GM20431 (cell line): ENCODE measurements at regions not wholly inside any gene's neighbourhood (a gene's known extent, or its start where the extent isn't known, plus 50 kb on each side); places are given as distances from the start of the nearest gene placed in this dataset.
"Not testable (repeated sequence)": the region's sequence is repeated elsewhere in the genome, so short reads cannot be mapped to it uniquely, and the experiment has no call there.

Source experiments
- in situ Hi-C: fragments of 300-500 bp; cut with MseI, MboI; formaldehyde crosslinking; loops from one replicate; pipeline ENCODE4 v1.15.0; 2020; ENCODE audit warnings: low sequenced_read_pairs; ENCODE audit not compliant: unreplicated experiment

DNA sequence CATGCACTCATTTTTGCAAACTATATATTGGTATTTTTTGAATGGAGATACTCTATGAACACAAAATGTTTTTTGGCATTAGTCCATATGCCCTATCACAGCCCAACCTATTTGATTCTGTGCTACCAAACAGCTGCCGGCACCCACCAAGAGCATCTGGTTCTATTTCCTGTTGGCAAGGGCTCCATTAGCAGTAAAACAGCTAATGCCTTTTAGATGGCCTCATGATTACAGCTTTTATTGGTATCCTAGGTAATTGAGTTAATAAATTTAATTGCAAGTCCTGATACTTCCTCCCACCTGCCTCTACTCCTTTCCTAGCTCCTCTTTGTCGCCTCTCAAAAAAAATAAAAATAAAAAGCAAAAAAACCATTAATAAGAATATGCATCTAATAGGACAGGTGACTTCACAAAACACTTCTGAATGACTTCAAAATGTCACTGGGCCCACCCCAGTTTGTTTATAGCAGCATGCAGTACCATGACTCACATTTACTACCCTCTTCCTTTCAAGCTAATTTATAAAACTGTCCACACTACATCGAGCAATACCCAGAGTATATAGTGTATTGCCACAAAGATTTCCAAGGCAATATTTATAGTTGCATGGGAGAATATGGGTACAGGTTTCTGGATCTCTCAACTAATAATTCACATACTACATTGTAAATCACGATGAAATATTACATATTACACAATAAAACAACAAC lies 620.4 kb downstream of the SLCO4C1 start:
- in situ Hi-C loops, result no loop called here

GRCh38 chr5:101673120-101673519 lies 623.0 kb downstream of the SLCO4C1 start:
- in situ Hi-C loops, result no loop called here

- in situ Hi-C loops, result no loop called here
Measured at GRCh38 chr5:101664071-101664791, 631.9 kb downstream of the SLCO4C1 start.

DNA sequence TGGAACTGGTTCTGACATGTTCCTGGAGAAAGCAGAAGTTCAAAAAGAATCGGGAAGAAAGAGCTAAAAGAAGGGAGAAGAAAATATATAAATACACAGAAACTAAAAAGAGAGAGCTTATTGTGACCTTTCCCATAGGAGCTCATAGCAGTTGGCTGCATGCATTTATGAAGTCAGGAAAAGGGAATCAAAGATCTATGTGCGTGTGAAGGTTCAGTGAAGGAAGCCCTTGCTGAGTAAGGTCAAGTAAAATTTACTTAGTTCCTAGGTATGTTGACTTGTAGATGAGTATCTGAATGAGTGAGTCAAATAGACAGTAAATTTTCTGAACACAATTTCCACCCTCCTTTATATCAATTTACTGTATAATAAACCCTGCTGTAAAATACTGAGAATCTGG lies 632.5 kb downstream of the SLCO4C1 start:
- in situ Hi-C loops, result no loop called here

DNA sequence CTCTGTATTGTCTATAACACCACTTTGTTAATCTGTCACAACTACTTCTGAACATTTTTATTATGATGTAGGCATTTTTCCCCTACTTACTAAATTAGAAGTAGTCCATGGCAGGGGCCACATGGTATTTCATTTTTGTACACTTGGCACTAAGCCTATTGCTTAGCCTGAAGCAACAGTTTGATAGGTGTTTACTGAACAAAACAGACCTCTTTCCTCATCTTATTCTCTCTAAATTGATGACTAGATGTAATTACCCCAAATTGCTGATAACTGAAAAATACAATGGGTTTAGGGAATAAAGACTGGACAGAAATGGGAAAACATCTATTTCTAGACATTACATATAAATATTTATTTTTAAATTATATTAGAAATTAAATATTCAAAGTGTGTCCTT lies 633.8 kb downstream of the SLCO4C1 start:
- in situ Hi-C loops, result no loop called here

DNA sequence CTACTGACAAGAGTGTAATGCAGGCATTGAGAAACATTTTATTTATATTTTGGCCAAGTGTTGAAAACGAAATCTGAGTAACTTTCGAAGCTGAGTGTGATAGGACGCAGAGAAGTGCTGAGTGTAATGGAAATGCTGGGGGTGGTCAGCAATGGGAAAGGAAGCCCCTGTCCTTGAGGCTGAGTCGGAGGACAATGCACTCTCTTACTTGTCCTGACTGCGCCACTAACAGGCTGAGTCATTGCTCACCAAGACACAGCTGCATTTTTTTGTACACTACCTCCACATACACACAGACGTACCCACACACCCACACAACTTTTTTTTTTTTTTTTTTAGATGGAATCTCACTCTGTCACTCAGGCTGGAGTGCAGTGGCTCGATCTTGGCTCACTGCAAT lies 637.7 kb downstream of the SLCO4C1 start:
- in situ Hi-C loops, result no loop called here

- in situ Hi-C loops, result no loop called here
Measured at GRCh38 chr5:101653996-101654395, 642.1 kb downstream of the SLCO4C1 start.

GRCh38 chr5:101647861-101648260 lies 648.2 kb downstream of the SLCO4C1 start:
- in situ Hi-C loops, result no loop called here

GRCh38 chr5:101643794-101644193 lies 652.3 kb downstream of the SLCO4C1 start:
- in situ Hi-C loops, result no loop called here

GRCh38 chr5:101637599-101637998 lies 658.5 kb downstream of the SLCO4C1 start:
- in situ Hi-C loops, result no loop called here

DNA sequence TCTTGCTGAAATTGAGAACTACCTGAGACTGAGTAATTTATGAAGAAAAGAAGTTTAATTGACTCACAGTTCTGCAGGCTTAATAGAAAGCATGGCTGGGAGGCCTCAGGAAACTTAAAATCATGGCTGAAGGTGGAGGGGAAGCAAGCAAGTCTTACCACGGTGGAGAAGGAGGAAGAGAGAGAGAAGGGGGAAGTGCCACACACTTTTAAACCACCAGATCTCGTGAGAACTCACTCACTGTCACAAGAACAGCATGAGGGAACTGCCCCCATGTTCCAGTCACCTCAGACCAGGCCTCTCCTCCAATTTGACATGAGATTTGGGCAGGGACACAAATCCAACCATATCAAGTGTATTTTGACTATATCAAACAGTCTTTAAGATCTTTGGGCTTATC lies 668.3 kb downstream of the SLCO4C1 start:
- in situ Hi-C loops, result not testable (repeated sequence)

DNA sequence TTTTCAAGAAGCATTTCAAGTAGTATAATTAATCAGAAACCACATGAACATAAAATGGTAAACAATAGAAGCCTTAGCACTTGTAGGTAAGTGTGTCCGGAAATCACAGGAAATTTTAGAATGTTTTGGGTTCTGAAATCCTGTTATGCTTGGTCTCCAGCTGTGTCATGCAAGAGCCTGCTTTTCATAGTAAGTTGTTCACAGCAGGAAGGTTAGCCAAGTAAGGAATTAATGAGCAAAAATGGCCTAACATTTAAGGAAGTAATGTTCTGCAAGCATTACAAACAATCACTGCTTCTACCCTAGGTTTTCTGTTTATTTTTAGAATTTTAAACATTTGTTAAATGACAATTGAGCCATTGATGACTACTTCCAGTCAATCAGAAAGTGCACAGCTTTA lies 669.5 kb downstream of the SLCO4C1 start:
- in situ Hi-C loops, result no loop called here

DNA sequence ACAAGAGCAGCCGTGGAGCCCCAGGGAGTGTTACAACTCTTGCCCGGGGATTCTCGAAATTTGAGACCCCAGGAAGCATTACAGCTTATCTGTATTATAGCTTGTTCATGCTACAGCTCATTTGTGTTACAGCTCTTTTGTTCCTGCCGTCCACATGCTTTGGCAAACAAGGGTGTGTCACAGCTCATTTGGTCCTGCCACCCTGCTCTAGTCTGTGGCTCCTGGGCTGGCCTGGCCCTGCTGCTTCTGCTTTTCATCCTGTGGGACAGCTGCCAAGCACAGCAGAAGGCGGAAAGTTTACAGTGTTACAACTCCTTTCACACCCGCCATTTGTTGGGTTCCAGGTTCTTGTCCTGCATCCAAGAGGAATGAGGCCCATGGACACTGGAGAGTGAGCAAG lies 685.0 kb downstream of the SLCO4C1 start:
- in situ Hi-C loops, result no loop called here

- in situ Hi-C loops, result no loop called here
Measured at GRCh38 chr5:101608322-101608721, 687.8 kb downstream of the SLCO4C1 start.

DNA sequence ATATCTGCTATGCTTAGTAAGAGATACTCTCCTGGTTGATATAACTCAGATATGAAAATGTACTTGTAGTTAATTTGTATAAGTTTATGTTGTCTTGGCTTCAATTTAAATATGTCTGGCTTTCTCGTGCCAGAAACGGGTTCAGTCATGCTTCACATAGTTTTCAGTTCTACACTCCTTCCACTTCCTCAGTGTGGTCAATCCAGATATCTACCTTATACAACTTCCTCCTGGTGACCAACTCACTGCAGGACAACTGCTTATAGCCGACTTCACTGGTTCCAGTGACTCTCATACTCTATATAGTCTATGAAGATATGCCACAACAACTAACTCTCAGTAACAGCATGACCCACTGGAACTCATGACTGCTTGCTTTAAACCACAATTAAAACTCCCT lies 690.4 kb downstream of the SLCO4C1 start:
- in situ Hi-C loops, result no loop called here

DNA sequence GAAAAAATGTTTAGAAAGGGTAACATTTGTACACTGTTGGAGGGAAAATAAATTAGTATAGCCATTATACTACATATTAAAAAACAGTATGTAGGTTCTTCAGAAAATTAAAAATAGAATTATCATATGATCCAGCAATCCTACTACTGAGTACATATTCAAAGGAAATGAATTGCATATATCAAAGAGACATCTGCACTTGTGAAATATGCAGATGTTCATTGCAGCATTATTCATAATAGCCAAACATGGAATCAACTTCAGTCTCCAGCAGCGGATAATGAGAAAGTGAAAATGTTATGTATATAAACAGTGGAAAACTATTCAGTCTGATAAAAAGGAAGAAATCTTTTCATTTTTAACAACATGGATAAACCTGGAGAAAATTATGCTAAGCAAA lies 695.5 kb downstream of the SLCO4C1 start:
- in situ Hi-C loops, result no loop called here

GRCh38 chr5:101590384-101590783 lies 687.3 kb upstream of the ST8SIA4 start:
- in situ Hi-C loops, result no loop called here

GRCh38 chr5:101585366-101585765 lies 682.3 kb upstream of the ST8SIA4 start:
- in situ Hi-C loops, result no loop called here

DNA sequence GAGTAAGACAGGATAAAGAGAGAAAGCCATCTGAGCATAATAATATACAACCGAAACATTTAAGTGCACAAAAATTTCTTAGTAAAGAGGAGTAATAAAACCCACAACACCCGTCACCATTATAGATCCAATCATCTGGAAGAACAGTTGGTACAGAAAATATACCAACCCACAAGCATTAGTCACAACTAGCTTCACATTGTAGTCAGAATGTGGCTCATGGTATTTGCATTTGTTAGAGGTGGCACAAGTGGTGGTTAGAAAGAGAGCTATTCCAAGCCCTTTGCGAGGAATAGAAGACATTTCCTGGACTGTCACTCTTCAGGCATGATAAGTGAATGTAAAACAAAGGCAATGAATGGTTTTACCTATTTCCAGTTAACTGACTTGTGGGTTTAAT lies 677.5 kb upstream of the ST8SIA4 start:
- in situ Hi-C loops, result no loop called here

- in situ Hi-C loops, result no loop called here
Measured at GRCh38 chr5:101574017-101574416, 670.9 kb upstream of the ST8SIA4 start.

- in situ Hi-C loops, result no loop called here
Measured at GRCh38 chr5:101561018-101561417, 657.9 kb upstream of the ST8SIA4 start.

DNA sequence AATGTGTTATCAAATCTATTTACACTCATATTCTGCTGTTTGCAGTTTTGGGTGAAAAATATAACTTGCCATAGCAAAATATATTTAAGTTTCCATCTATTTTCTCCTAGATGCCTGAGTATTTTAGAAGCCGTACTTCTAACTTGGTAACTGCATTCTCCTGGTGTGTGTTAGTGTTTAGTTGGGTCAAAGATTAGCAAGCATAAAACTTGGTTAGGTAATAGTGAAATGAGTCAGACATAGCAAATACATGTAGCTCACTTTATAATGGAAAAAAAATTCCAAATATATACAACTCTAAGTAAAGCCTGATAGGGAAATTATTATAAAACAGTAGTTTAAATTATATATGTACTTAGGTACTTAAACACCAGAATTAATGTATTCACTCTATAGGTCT lies 640.7 kb upstream of the ST8SIA4 start:
- in situ Hi-C loops, result no loop called here
